Caco-2 (cell line): ENCODE measurements at regions not wholly inside any gene's neighbourhood (a gene's known extent, or its start where the extent isn't known, plus 50 kb on each side); places are given as distances from the start of the nearest gene placed in this dataset.

Experiments used
- BruUV-seq: library from RNA; stranded (reverse); fragments of 400-500 nt; replicated peaks from 2 replicates; lab custom pipeline; 2021; lab: Mats Ljungman, UMichigan
- CTCF ChIA-PET: fragments of 300-600 bp; sonication (Branson Sonifier 250); formaldehyde crosslinking; loops from one replicate; lab custom pipeline; 2022; ENCODE audit warnings: antibody characterized with exemption; lab: Charles Lee
- POLR2A ChIA-PET: fragments of 300-600 bp; sonication (Branson Sonifier 250); formaldehyde crosslinking; loops from one replicate; lab custom pipeline; 2022; ENCODE audit warnings: antibody characterized with exemption; lab: Charles Lee
- DNase-seq, 2 experiments: peaks; one replicate each; pipeline versions ENCODE4 v3.0.0 to v3.0.0-alpha.2; 2020 to 2022
- H3K27me3 ChIP-seq: replicated peaks from 2 replicates; pipeline ENCODE4 v1.6.0; 2011; ENCODE audit warnings: low read length; ENCODE audit not compliant: control insufficient read depth, insufficient read depth
- H3K36me3 ChIP-seq: 2 replicates; pipeline ENCODE4 v1.5.1; 2011; ENCODE audit warnings: low read length; ENCODE audit not compliant: control insufficient read depth, insufficient read depth
- H3K4me1 ChIP-seq: fragments of 250-450 bp; sonication (Bioruptor Pico); 2 replicates; pipeline ENCODE4 v1.5.1; 2020; ENCODE audit warnings: mild to moderate bottlenecking
- H3K4me3 ChIP-seq: 2 replicates; pipeline ENCODE4 v1.5.1; 2011; ENCODE audit warnings: low read depth, mild to moderate bottlenecking, control low read depth, low read length
- H3K9me3 ChIP-seq: fragments of 250-450 bp; sonication (Bioruptor Pico); 2 replicates; pipeline ENCODE4 v1.5.1; 2020; ENCODE audit warnings: mild to moderate bottlenecking, moderate library complexity
- H3K27ac Mint-ChIP-seq: one replicate; pipeline ENCODE4 v1.8.0; 2022; ENCODE audit warnings: mixed read lengths; ENCODE audit not compliant: unreplicated experiment
- H3K27me3 Mint-ChIP-seq: one replicate; pipeline ENCODE4 v1.8.0; 2022; ENCODE audit warnings: mixed read lengths; ENCODE audit not compliant: insufficient read depth, unreplicated experiment
- H3K36me3 Mint-ChIP-seq: one replicate; pipeline ENCODE4 v1.8.0; 2022; ENCODE audit warnings: mild to moderate bottlenecking, mixed read lengths; ENCODE audit not compliant: insufficient read depth, unreplicated experiment
- H3K4me1 Mint-ChIP-seq: one replicate; pipeline ENCODE4 v1.8.0; 2022; ENCODE audit warnings: low read depth, mixed read lengths; ENCODE audit not compliant: unreplicated experiment
- H3K4me3 Mint-ChIP-seq: one replicate; pipeline ENCODE4 v1.8.0; 2022; ENCODE audit warnings: mild to moderate bottlenecking, moderate library complexity, mixed read lengths; ENCODE audit not compliant: unreplicated experiment
- H3K9me3 Mint-ChIP-seq: one replicate; pipeline ENCODE4 v1.8.0; 2022; ENCODE audit warnings: mixed read lengths; ENCODE audit not compliant: unreplicated experiment
- intact Hi-C: fragments of 100-400 bp; cut with micrococcal nuclease; formaldehyde crosslinking; loops from one replicate; pipeline ENCODE4 v1.10.0; 2022; ENCODE audit not compliant: unreplicated experiment
- TF ChIP-seq, protein P1 (sequence below), 2 experiments: fragments of 200-600 bp in 1 of 2; IDR thresholded peaks; 1 replicate in 1 of 2; 2 replicates in 1 of 2; pipeline versions ENCODE4 v1.5.1 to v1.8.0; 2011 to 2022; ENCODE audit warnings: antibody characterized with exemption in 1 of 2, control low read depth in 1 of 2, inconsistent platforms in 1 of 2, low read depth in 1 of 2, low read length in 1 of 2, mild to moderate bottlenecking in 1 of 2, moderate library complexity in 1 of 2; ENCODE audit not compliant: insufficient read depth in 1 of 2, severe bottlenecking in 1 of 2, unreplicated experiment in 1 of 2

DNA sequence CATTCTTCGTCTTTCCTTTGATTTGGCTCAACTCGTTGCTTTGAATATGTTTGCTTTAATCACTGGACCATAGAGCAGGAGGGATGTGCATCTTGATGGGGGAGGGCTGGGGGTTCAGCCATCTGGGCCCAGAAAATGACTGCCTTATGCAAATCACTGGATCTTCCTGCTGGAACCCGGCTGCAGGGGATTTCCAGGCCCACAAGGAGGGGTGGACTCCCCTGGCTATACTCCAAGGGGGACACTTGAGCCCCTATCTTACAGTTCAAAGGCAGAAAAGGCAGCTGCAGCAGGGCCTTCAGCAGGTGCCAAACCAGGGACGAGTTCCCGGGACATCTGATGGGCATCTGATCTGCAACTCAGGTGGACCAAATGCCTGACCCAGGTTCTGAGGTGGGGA is 122.5 kb downstream of the DICER1 start:
- DNase-seq: no peak
- Histone ChIP-seq H3K4me3 (no peak overlapping the region), H3K36me3 (no peaks in the 10 kb centered on the region), H3K9me3 (peaks cover 10% of the 10 kb centered on the region), H3K27me3 (no peaks in the 10 kb centered on the region; the same call in none of the 2 replicates), H3K4me1 (no peaks in the 10 kb centered on the region)
- H3K27me3 Mint-ChIP-seq: peaks cover 21% of the 10 kb centered on the region
- no peak overlapping the region for H3K27ac Mint-ChIP-seq
- H3K4me3 Mint-ChIP-seq: no peak overlapping the region
- ChIA-PET CTCF (no interaction called here), POLR2A (no interaction called here)
- TF ChIP-seq, protein P1, sequence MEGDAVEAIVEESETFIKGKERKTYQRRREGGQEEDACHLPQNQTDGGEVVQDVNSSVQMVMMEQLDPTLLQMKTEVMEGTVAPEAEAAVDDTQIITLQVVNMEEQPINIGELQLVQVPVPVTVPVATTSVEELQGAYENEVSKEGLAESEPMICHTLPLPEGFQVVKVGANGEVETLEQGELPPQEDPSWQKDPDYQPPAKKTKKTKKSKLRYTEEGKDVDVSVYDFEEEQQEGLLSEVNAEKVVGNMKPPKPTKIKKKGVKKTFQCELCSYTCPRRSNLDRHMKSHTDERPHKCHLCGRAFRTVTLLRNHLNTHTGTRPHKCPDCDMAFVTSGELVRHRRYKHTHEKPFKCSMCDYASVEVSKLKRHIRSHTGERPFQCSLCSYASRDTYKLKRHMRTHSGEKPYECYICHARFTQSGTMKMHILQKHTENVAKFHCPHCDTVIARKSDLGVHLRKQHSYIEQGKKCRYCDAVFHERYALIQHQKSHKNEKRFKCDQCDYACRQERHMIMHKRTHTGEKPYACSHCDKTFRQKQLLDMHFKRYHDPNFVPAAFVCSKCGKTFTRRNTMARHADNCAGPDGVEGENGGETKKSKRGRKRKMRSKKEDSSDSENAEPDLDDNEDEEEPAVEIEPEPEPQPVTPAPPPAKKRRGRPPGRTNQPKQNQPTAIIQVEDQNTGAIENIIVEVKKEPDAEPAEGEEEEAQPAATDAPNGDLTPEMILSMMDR (IDR thresholded peaks at IDR 0.05; ENCODE audit: insufficient read depth in 1 of 2, low read depth in 1 of 2, low read length in 1 of 2, severe bottlenecking in 1 of 2, unreplicated experiment in 1 of 2): no peak
- intact Hi-C loops: no loop called here
- no peaks in the 10 kb centered on the region for H3K4me1 Mint-ChIP-seq
- H3K36me3 Mint-ChIP-seq: no peaks in the 10 kb centered on the region
- no TSS peak for BruUV-seq
- H3K9me3 Mint-ChIP-seq: no peaks in the 10 kb centered on the region

DNA sequence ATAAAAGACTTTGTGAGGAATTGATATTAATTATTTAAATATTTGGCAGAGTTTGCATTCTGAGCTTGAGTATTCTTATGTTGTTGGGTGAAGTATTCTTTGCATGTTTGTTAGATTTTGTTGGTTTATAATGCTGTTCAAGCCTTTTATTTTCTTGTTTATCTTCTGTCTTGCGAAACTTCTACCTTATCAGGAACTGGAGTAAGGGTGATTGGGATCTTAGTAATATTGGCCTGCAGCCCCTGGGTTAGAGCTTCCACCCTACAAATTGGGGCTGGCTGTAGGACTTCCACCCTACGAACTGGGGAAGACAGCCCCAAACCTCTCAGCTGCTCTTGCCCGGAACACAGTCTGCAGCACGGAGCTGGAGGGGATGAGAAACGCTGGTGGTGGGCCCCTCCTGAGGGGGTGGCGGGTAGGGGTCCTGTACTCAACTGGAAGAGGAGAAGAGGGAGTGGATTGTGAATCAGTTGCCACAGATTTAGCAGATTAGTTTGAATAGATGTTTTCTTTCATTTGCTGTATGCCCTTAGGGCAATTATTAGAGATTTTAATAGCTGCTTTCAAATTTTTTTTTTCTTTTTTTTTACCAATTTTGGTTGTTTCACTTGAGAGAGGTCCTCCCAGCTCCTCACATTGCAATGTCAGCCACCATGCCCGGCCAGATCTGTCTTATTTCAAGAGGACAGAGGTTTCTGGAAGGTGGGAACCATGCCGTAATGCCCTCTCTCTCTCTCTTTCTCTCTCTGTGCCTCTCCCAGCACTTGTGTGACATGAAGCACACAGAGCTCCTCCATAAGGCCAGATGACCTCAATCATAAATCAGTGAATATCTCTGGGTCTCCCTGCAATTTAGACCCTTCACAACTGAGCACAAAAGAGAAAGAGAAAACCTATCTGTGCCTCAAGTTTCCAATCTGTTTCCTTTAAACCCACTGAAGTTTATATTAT is 123.4 kb downstream of the DICER1 start:
- peaks cover 26% of the 10 kb centered on the region for H3K27me3 Mint-ChIP-seq
- H3K27me3 ChIP-seq: no peaks in the 10 kb centered on the region; the same call in 1 of the 2 replicates
- no peaks in the 10 kb centered on the region for H3K4me1 Mint-ChIP-seq
- H3K27ac Mint-ChIP-seq: no peak overlapping the region
- TF ChIP-seq, protein P1 (IDR thresholded peaks at IDR 0.05; ENCODE audit: insufficient read depth in 1 of 2, low read depth in 1 of 2, low read length in 1 of 2, severe bottlenecking in 1 of 2, unreplicated experiment in 1 of 2): no peak
- no peaks in the 10 kb centered on the region for H3K36me3 Mint-ChIP-seq
- peaks cover 10% of the 10 kb centered on the region for H3K9me3 ChIP-seq
- intact Hi-C loops: no loop called here
- no peaks in the 10 kb centered on the region for H3K36me3 ChIP-seq
- no TSS peak for BruUV-seq
- ChIA-PET POLR2A (no interaction called here), CTCF (no interaction called here)
- H3K4me3 Mint-ChIP-seq: no peak overlapping the region
- H3K9me3 Mint-ChIP-seq: no peaks in the 10 kb centered on the region
- H3K4me1 ChIP-seq: no peaks in the 10 kb centered on the region
- H3K4me3 ChIP-seq: no peak overlapping the region
- DNase-seq: no peak

DNA sequence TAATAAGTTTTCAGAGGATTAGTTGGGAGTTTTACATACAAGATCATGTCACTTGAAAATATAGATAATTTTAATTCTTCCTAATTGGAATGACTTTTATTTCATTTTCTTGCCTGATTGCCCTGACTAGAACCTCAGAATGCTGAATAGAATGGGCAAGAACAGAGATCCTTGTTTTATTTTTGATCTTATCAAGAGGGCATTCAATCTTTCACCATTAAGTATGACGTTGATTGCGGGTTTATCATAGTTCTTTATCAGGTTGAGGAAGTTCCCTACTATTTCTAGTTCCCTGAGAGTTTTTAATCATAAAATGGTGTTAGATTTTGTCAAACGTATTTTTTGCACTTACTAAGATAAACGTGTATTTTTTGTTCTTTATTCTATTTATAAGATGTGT is 124.3 kb downstream of the DICER1 start:
- Mint-ChIP-seq H3K9me3 (no peaks in the 10 kb centered on the region), H3K4me1 (no peaks in the 10 kb centered on the region), H3K27me3 (peaks cover 23% of the 10 kb centered on the region), H3K4me3 (no peak overlapping the region), H3K27ac (no peak overlapping the region), H3K36me3 (no peaks in the 10 kb centered on the region)
- no peak for DNase-seq
- no peak overlapping the region for H3K4me3 ChIP-seq
- BruUV-seq: no TSS peak
- no peaks in the 10 kb centered on the region for H3K4me1 ChIP-seq
- H3K9me3 ChIP-seq: peaks cover 10% of the 10 kb centered on the region
- ChIA-PET CTCF (no interaction called here), POLR2A (no interaction called here)
- TF ChIP-seq, protein P1 (IDR thresholded peaks at IDR 0.05; ENCODE audit: insufficient read depth in 1 of 2, low read depth in 1 of 2, low read length in 1 of 2, severe bottlenecking in 1 of 2, unreplicated experiment in 1 of 2): no peak
- H3K27me3 ChIP-seq: no peaks in the 10 kb centered on the region
- intact Hi-C loops: no loop called here
- no peaks in the 10 kb centered on the region for H3K36me3 ChIP-seq
